ENCODE measurements at regions not wholly inside any gene's neighbourhood (a gene's known extent, or its start where the extent isn't known, plus 50 kb on each side); places are given as distances from the start of the nearest gene placed in this dataset.

DNA sequence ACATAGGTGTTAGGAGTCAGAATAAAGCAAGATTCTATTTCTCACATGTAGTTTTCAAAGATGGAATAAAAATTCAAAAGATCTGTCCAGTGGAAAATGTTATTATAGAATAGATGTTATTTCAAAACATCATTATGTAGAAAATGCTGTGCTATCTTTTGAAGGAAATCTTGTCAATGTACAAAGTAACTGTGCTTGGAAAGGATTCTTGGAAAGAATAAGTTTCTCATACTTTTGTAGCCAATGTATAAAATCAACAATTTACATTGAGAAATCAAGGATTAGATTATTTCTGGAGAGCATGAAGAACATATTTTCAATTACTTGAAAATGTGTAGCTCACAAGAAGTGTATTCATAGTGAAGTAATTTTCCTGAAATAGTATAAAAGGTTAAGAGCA lies 532.5 kb upstream of the MGAT4C start:
- TF ChIP-seq CTCF (IDR thresholded peaks at IDR 0.05) (no peak), POLR2A (IDR thresholded peaks at IDR 0.05) (no peak)
